ENCODE measurements at regions not wholly inside any gene's neighbourhood (a gene's known extent, or its start where the extent isn't known, plus 50 kb on each side); places are given as distances from the start of the nearest gene placed in this dataset.

DNA sequence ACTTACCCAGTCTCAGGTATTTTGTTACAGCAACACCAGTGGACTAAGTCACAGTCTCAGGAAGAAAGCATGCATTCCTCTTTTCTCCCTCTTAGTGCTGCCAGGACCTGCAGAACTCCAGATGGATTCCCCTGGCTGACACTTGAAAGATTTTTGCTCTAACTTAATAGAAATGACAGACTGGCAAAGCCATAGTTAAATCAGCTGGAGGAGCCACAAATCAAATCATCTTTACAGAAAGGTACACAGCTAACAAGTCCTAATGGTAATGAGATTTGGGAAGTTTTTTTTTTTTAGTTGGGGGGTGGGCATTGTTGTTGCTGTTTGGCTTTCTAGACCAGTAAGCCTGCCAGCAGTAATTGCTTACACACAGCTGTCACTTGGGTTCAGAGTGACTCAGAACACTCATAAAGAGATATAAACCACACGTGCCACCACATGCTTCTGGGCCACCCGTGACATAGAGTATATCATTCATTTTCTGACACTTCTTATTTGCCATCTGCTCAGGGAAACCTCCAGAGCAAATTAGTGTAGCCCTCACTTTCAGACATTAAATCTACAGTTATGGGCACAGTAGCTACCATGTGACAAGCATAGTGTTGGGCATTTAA lies 72.4 kb downstream of the FH start:
- H3K27me3 Mint-ChIP-seq (ENCODE audit: insufficient read depth) = peaks cover 1% of the 10 kb centered on the region
- no peak for DNase-seq
- no peak overlapping the region for H3K4me3 Mint-ChIP-seq
- peaks cover 8% of the 10 kb centered on the region for H3K9me3 ChIP-seq (ENCODE audit: control insufficient read depth, low read length)
- H3K9me3 Mint-ChIP-seq = peaks cover 28% of the 10 kb centered on the region
- no peak overlapping the region for H3K9ac ChIP-seq (ENCODE audit: extremely low read depth, low read length, poor library complexity, severe bottlenecking)
- H3K36me3 Mint-ChIP-seq (ENCODE audit: low read depth) = peaks cover 2% of the 10 kb centered on the region
- H3K4me1 ChIP-seq (ENCODE audit: control insufficient read depth, insufficient read depth, low read length) = no peaks in the 10 kb centered on the region
- WGBS, 2 experiments (ENCODE audit: insufficient coverage in 1 of 2, insufficient read length in 1 of 2) = 77% methylated on average over 2 of the region's 2 CpGs; no CpG with 5 or more reads in 1 of the 2 experiments
- no peak overlapping the region for H3K27ac ChIP-seq (ENCODE audit: low read depth, low read length)
- no peaks in the 10 kb centered on the region for H3K36me3 ChIP-seq (ENCODE audit: control insufficient read depth, insufficient read depth, low read length)
- TF ChIP-seq, protein P1, sequence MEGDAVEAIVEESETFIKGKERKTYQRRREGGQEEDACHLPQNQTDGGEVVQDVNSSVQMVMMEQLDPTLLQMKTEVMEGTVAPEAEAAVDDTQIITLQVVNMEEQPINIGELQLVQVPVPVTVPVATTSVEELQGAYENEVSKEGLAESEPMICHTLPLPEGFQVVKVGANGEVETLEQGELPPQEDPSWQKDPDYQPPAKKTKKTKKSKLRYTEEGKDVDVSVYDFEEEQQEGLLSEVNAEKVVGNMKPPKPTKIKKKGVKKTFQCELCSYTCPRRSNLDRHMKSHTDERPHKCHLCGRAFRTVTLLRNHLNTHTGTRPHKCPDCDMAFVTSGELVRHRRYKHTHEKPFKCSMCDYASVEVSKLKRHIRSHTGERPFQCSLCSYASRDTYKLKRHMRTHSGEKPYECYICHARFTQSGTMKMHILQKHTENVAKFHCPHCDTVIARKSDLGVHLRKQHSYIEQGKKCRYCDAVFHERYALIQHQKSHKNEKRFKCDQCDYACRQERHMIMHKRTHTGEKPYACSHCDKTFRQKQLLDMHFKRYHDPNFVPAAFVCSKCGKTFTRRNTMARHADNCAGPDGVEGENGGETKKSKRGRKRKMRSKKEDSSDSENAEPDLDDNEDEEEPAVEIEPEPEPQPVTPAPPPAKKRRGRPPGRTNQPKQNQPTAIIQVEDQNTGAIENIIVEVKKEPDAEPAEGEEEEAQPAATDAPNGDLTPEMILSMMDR (conservative IDR thresholded peaks at IDR 0.05) = no peak
- no peak overlapping the region for H3K27ac Mint-ChIP-seq
- H3K4me1 Mint-ChIP-seq = no peaks in the 10 kb centered on the region
- no peak overlapping the region for H3K4me3 ChIP-seq (ENCODE audit: low read length)
- H3K27me3 ChIP-seq (ENCODE audit: control insufficient read depth, insufficient read depth, low read length, poor library complexity, severe bottlenecking) = no peaks in the 10 kb centered on the region

DNA sequence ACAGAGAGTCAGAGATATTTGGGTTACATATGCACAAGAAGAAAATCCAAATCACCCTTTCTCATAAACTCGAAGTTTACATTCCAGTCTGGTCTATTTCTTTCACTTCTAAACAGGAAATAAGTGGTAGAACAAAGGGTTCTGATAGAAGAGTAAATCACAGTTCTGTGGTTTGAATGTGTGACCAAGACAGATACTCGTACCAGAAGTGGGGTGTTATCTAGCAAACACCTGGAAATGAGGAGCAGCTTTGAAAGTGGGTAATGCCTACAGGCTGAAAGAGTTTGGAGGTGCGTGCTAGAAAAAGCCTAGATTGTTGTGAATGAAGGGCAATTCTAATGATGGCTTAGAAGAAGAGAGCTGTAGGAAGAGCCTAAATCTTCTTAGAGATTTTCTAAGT lies 74.7 kb downstream of the FH start:
- peaks cover 8% of the 10 kb centered on the region for H3K9me3 ChIP-seq (ENCODE audit: control insufficient read depth, low read length)
- no peak for DNase-seq
- Mint-ChIP-seq H3K4me3 (no peak overlapping the region), H3K27me3 (ENCODE audit: insufficient read depth) (peaks cover 5% of the 10 kb centered on the region), H3K9me3 (peaks cover 25% of the 10 kb centered on the region), H3K36me3 (ENCODE audit: low read depth) (peaks cover 2% of the 10 kb centered on the region), H3K27ac (no peak overlapping the region), H3K4me1 (no peaks in the 10 kb centered on the region)
- no peak overlapping the region for H3K9ac ChIP-seq (ENCODE audit: extremely low read depth, low read length, poor library complexity, severe bottlenecking)
- no peak overlapping the region for H3K4me3 ChIP-seq (ENCODE audit: low read length)
- TF ChIP-seq, protein P1 (conservative IDR thresholded peaks at IDR 0.05) = no peak
- 31 to 50% methylated on average over 2 to 3 of the region's 3 CpGs for WGBS, 2 experiments (ENCODE audit: insufficient coverage in 1 of 2, insufficient read length in 1 of 2)
- no peaks in the 10 kb centered on the region for H3K27me3 ChIP-seq (ENCODE audit: control insufficient read depth, insufficient read depth, low read length, poor library complexity, severe bottlenecking)
- H3K36me3 ChIP-seq (ENCODE audit: control insufficient read depth, insufficient read depth, low read length) = no peaks in the 10 kb centered on the region
- H3K4me1 ChIP-seq (ENCODE audit: control insufficient read depth, insufficient read depth, low read length) = no peaks in the 10 kb centered on the region
- H3K27ac ChIP-seq (ENCODE audit: low read depth, low read length) = no peak overlapping the region

DNA sequence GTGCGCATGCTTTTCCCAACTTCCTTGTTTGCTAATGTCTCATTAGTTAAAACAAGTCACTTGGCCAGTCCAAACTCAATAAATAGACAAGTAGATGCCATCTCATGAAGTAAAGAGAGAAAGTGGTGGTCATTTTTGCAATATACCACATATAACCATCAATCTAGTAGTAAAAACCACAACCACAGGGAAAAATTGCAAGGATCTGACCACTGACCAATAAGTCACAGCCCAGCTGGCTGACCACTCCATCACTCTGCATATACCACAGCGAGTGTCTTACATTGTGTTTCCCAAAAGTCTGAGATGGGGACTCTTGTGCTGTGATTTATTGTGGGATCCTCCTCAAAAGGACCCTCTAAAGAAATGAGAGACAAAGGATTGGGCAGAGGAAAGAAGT lies 76.0 kb downstream of the FH start:
- no peaks in the 10 kb centered on the region for H3K4me1 ChIP-seq (ENCODE audit: control insufficient read depth, insufficient read depth, low read length)
- H3K27ac ChIP-seq (ENCODE audit: low read depth, low read length) = no peak overlapping the region
- no peaks in the 10 kb centered on the region for H3K27me3 ChIP-seq (ENCODE audit: control insufficient read depth, insufficient read depth, low read length, poor library complexity, severe bottlenecking)
- H3K4me1 Mint-ChIP-seq = no peaks in the 10 kb centered on the region
- H3K36me3 ChIP-seq (ENCODE audit: control insufficient read depth, insufficient read depth, low read length) = no peaks in the 10 kb centered on the region
- no peak overlapping the region for H3K4me3 Mint-ChIP-seq
- peaks cover 25% of the 10 kb centered on the region for H3K9me3 Mint-ChIP-seq
- peaks cover 2% of the 10 kb centered on the region for H3K36me3 Mint-ChIP-seq (ENCODE audit: low read depth)
- peaks cover 8% of the 10 kb centered on the region for H3K9me3 ChIP-seq (ENCODE audit: control insufficient read depth, low read length)
- no peak overlapping the region for H3K4me3 ChIP-seq (ENCODE audit: low read length)
- no peak for DNase-seq
- peaks cover 5% of the 10 kb centered on the region for H3K27me3 Mint-ChIP-seq (ENCODE audit: insufficient read depth)
- H3K9ac ChIP-seq (ENCODE audit: extremely low read depth, low read length, poor library complexity, severe bottlenecking) = no peak overlapping the region
- WGBS, 2 experiments (ENCODE audit: insufficient coverage in 1 of 2, insufficient read length in 1 of 2) = 89 to 100% methylated on average over 1 to 2 of the region's 2 CpGs
- TF ChIP-seq, protein P1 (conservative IDR thresholded peaks at IDR 0.05) = no peak
- no peak overlapping the region for H3K27ac Mint-ChIP-seq
